KOPT-K1 (cell line): ENCODE measurements at regions not wholly inside any gene's neighbourhood (a gene's known extent, or its start where the extent isn't known, plus 50 kb on each side); places are given as distances from the start of the nearest gene placed in this dataset.
"Not testable (repeated sequence)": the region's sequence is repeated elsewhere in the genome, so short reads cannot be mapped to it uniquely, and the experiment has no call there.

Experiments
- H3K27ac ChIP-seq: fragments of 200-600 bp; sonication (generic); 2 replicates; pipeline ENCODE4 v1.5.1; 2016; ENCODE audit warnings: antibody characterized with exemption, mild to moderate bottlenecking, low read depth, low read length; ENCODE audit not compliant: poor library complexity, severe bottlenecking
- H3K36me3 ChIP-seq: fragments of 200-600 bp; sonication (generic); 2 replicates; pipeline ENCODE4 v1.5.1; 2017; ENCODE audit warnings: antibody characterized with exemption, mild to moderate bottlenecking, low read length, moderate library complexity; ENCODE audit not compliant: insufficient read depth
- H3K9me3 ChIP-seq: fragments of 200-600 bp; sonication (generic); 2 replicates; pipeline ENCODE4 v1.5.1; 2017; ENCODE audit warnings: antibody characterized with exemption, low read length, mild to moderate bottlenecking; ENCODE audit not compliant: insufficient read depth, poor library complexity, severe bottlenecking

- Histone ChIP-seq H3K36me3 (no peaks in the 10 kb centered on the region), H3K9me3 (no peaks in the 10 kb centered on the region), H3K27ac (no peak overlapping the region)
These were observed 530.1 kb upstream of the ATP2B1 start for GRCh38 chr12:90238663-90239271.

DNA sequence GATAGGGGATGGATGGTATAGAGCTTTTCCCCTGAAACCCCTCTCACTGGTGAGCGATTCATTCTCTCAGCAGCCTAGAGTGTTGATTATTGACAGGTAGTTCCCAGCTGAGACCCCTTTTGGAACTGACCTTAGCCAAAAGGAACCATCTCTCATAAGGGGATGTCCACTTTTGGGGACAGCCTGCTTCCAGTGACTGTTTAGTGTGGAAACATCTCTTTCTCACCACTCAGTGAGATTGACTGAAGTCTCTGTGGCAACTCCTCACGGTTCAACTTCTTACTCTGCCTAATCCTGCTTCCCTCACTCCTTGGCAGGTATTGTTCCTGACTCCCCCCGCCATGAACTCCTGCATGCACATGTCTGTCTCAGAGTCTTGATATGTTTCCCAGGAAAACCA is 529.2 kb upstream of the ATP2B1 start:
- Histone ChIP-seq H3K27ac (no peak overlapping the region), H3K9me3 (no peaks in the 10 kb centered on the region), H3K36me3 (no peaks in the 10 kb centered on the region)

GRCh38 chr12:90235642-90236041 is 527.0 kb upstream of the ATP2B1 start:
- H3K9me3 ChIP-seq: no peaks in the 10 kb centered on the region
- no peak overlapping the region for H3K27ac ChIP-seq
- H3K36me3 ChIP-seq: no peaks in the 10 kb centered on the region

GRCh38 chr12:90234472-90234871 is 525.8 kb upstream of the ATP2B1 start:
- Histone ChIP-seq H3K27ac (no peak overlapping the region), H3K9me3 (no peaks in the 10 kb centered on the region), H3K36me3 (no peaks in the 10 kb centered on the region)

DNA sequence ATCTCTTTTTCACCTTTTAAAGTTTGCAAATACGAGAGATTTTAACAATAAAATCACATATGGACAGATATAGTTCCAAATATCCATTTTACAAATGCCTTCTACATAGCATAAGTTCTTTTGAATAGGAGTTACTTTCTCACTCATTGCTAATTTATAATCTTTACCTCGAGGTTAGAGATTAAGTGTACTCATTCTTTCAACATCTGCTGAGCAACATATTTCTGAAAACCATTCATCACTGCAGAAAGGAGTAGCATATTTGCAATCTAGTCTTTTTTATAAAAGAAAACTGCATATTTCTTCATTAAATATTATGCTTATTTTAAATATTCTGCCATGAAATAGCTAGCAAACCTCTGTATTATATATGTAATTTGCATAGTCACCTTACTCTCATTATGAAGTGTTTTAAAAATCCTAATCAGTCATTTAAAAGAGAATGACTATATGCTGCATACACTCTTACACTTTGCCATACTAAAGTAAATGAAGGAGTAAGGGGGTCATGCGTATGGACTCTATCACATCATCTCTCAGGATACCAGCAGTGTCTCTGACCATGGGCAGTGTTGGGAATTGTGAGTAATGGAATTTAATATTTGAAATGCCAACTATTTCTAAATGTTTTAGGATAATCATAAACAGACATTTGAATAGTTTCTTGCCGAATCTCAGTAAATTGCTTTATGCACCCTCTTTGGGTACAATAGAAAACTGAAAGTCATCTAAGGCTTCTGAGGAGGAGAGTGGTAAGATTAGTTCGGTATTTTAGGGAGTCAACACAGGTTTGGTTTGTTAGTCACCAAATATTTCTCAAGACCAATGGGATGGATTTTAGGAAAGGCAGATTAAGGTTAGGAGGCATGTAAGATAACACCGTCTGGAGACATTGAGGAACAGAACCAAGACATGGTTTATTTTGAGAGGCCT is 524.8 kb upstream of the ATP2B1 start:
- H3K27ac ChIP-seq: no peak overlapping the region
- no peaks in the 10 kb centered on the region for H3K36me3 ChIP-seq
- no peaks in the 10 kb centered on the region for H3K9me3 ChIP-seq

DNA sequence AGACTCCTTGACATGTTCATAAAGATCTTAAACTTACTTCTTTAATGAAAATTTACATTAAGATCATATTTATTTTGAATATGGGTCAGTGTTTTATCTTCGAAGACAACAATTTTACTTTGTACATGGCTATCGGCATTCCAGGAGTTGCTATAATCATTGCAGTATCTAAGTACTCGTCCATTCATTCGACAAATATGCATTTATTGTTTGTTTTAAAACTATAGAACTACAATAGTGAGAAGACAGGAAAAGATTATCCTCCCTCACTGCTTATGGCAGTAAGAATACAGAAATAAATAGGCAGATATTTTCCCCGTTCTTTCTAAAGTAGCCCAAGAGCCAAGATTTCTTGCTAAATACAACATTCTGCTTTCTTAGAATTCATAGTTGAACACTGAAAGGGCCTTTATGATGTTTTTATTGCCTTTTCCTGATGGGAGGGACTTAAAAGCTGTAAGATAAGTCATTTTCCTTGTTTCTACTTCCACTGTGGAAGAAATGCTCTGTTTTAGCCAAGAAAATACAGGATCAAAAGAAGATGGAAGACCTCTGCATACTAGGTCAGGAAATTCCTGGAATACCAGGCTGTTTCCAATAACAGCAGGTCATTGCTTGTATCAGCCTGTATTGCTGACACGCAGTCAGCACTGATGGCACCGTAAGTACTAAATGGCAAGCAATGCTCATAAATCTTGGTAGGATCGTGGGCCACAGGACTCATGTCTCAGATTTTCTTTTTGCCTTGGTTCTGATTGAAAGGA is 521.0 kb upstream of the ATP2B1 start:
- H3K27ac ChIP-seq: no peak overlapping the region
- no peaks in the 10 kb centered on the region for H3K9me3 ChIP-seq
- H3K36me3 ChIP-seq: no peaks in the 10 kb centered on the region

DNA sequence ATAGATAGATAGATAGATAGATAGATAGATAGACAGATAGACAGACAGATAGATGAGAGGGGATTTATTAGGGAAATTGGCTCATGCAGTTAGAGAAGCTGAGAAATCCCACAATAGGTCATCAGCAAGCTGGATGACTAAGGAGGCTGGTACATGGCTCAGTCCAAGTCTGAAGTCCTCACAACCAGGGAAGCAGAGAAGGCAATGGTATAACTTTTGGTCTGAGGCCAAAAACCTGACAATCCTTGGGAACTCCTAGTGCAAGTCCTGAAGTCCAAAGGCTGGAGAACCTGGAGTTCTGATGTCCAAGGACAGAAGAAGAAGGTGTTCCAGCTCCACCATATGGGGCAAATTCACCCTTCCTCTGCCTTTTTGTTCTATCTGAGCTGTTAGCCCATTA is 517.6 kb upstream of the ATP2B1 start:
- H3K27ac ChIP-seq: no peak overlapping the region
- no peaks in the 10 kb centered on the region for H3K36me3 ChIP-seq
- H3K9me3 ChIP-seq: no peaks in the 10 kb centered on the region

- no peak overlapping the region for H3K27ac ChIP-seq
These were observed 508.2 kb upstream of the ATP2B1 start for GRCh38 chr12:90216815-90217214.

DNA sequence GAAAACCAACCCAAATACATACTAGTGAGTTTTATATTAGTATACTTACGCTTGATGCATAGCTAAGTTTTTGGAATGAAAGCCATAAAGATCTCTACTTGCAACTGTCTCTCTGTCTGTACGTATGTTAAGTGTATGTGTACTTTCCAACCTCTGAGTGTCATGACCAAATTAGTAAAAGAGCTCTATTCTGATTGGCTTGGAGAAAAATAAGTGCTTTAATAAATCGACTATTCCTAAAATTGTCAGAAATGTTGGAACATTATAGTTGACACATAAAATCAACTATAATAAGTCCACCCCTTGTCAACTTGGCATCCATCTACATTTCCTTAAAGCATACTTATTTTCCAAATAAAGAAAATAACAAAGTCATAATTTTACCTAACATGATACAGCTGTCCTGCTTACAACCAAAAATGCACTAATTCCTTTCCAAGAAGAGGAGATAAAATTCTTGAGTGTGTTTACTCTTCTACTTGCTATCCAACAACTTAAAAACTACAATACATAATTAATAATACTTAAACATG is 507.4 kb upstream of the ATP2B1 start:
- no peaks in the 10 kb centered on the region for H3K36me3 ChIP-seq
- no peaks in the 10 kb centered on the region for H3K9me3 ChIP-seq
- H3K27ac ChIP-seq: no peak overlapping the region

More at GRCh38 chr12:90216815-90217214, 508.2 kb upstream of the ATP2B1 start:
- Histone ChIP-seq H3K36me3 (no peaks in the 10 kb centered on the region), H3K9me3 (no peaks in the 10 kb centered on the region)

DNA sequence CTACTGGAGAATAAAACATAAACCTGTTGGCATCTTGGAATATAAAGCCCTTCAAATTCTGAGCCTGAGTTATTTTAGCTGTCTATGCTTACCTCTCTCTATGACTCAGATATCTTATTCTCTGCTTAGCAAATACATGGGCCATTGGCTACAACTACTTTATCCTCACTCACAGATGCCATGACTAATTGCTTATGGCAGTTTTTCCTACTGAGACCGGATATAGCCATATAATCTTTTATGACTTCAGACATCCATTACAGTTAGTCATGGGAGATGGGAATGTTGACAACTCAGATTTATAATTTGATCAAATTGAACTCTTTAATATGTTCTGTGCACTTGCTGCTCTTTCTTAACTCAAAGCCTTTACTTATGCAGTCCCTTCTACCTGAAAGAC is 502.4 kb upstream of the ATP2B1 start:
- Histone ChIP-seq H3K9me3 (peaks cover 21% of the 10 kb centered on the region), H3K27ac (no peak overlapping the region), H3K36me3 (no peaks in the 10 kb centered on the region)

DNA sequence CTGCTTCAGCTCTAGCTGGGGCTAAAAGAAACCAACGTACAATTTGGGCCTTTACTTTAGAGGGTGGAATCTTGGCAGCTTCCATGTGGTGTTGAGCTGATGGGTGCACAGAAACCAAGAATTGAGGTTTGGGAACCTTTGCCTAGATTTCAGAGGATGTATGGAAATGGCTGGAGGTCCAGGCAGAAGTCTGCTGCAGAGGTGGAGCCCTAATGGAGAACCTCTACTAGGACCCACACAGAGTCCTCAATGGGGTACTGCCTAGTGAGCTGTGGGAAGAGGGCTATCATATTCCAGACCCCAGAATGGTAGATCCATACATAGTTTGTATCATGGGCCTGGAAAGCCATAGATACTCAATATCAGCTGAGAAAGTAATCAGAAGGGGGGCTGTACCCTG is 500.4 kb upstream of the ATP2B1 start:
- Histone ChIP-seq H3K36me3 (no peaks in the 10 kb centered on the region), H3K27ac (no peak overlapping the region), H3K9me3 (peaks cover 21% of the 10 kb centered on the region)

DNA sequence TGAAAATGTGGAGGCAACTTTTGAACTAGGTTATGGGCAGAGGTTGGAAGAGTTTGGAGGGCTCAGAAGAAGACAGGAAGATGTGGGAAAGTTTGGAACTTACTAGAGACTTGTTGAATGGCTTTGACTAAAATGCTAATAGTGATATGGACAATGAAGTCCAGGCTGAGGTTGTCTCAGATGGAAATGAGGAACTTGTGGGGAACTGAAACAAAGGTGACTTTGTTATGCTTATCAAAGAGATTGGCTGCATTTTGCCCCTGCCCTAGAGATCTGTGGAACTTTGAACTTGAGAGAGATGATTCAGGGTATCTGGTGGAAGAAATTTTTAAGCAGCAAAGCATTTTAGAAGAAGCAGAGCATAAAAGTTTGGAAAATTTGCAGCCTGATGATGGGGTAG is 499.7 kb upstream of the ATP2B1 start:
- peaks cover 21% of the 10 kb centered on the region for H3K9me3 ChIP-seq

DNA sequence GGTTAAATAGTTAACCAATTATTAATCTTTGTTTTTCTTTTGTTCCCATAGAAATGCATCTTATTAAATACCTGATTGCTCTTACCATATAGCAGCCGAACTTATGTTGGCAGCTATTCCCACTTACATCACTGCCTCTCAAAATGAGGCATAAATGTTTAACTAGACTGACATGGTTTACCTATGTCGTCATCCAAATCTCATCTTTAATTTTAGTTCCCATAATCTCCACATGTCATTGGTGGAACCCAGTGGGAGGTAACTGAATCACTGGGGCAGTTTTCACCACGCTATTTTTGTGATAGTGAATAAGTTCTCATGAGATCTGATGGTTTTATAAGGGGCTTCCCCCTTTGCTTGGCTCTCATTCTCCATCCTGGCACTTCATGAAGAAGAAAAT is 499.2 kb upstream of the ATP2B1 start:
- H3K27ac ChIP-seq: no peak overlapping the region
- no peaks in the 10 kb centered on the region for H3K36me3 ChIP-seq
- peaks cover 21% of the 10 kb centered on the region for H3K9me3 ChIP-seq

More for the DNA sequence above, 499.7 kb upstream of the ATP2B1 start:
- H3K27ac ChIP-seq, H3K36me3 ChIP-seq: not testable (repeated sequence)

GRCh38 chr12:90205165-90205564 is 496.5 kb upstream of the ATP2B1 start:
- H3K9me3 ChIP-seq: peaks cover 21% of the 10 kb centered on the region
- H3K36me3 ChIP-seq: no peaks in the 10 kb centered on the region
- no peak overlapping the region for H3K27ac ChIP-seq

- Histone ChIP-seq H3K36me3 (no peaks in the 10 kb centered on the region), H3K9me3 (peaks cover 8% of the 10 kb centered on the region), H3K27ac (no peak overlapping the region)
These were observed 494.9 kb upstream of the ATP2B1 start for GRCh38 chr12:90203556-90203955.
